Osteoblast (primary cell): ENCODE measurements at regions not wholly inside any gene's neighbourhood (a gene's known extent, or its start where the extent isn't known, plus 50 kb on each side); places are given as distances from the start of the nearest gene placed in this dataset.
"Not testable (repeated sequence)": the region's sequence is repeated elsewhere in the genome, so short reads cannot be mapped to it uniquely, and the experiment has no call there.

Source experiments
- DNase-seq: peaks from one replicate; pipeline ENCODE4 v3.0.0; 2011; ENCODE audit warnings: low spot score, mixed read lengths; ENCODE audit not compliant: insufficient read length; ENCODE audit errors: missing footprints
- H2AFZ ChIP-seq: 2 replicates; pipeline ENCODE4 v1.6.0; 2011; ENCODE audit warnings: mild to moderate bottlenecking, low read length
- H3K27ac ChIP-seq: 2 replicates; pipeline ENCODE4 v1.5.1; 2011; ENCODE audit warnings: mild to moderate bottlenecking, low read depth, low read length, moderate library complexity
- H3K27me3 ChIP-seq: 2 replicates; pipeline ENCODE4 v1.6.0; 2012; ENCODE audit warnings: mild to moderate bottlenecking, control low read depth, inconsistent platforms, low read length, moderate library complexity; ENCODE audit not compliant: insufficient read depth
- H3K36me3 ChIP-seq: 2 replicates; pipeline ENCODE4 v1.5.1; 2011; ENCODE audit warnings: mild to moderate bottlenecking, low read length, control low read depth, moderate library complexity; ENCODE audit not compliant: insufficient read depth
- H3K4me1 ChIP-seq: 2 replicates; pipeline ENCODE4 v1.5.1; 2011; ENCODE audit warnings: mild to moderate bottlenecking, low read length, control low read depth, moderate library complexity; ENCODE audit not compliant: insufficient read depth
- H3K4me2 ChIP-seq: 2 replicates; pipeline ENCODE4 v1.6.0; 2011; ENCODE audit warnings: mild to moderate bottlenecking, low read length; ENCODE audit not compliant: insufficient read depth
- H3K4me3 ChIP-seq: fragments of 200-600 bp; sonication (generic); 3 replicates; pipeline ENCODE4 v1.5.1; 2012; ENCODE audit warnings: mild to moderate bottlenecking, low read length, inconsistent platforms; ENCODE audit not compliant: insufficient read depth
- H3K79me2 ChIP-seq: 2 replicates; pipeline ENCODE4 v1.6.0; 2012; ENCODE audit warnings: mild to moderate bottlenecking, low read length, control low read depth, inconsistent platforms; ENCODE audit not compliant: insufficient read depth
- H3K9me3 ChIP-seq: 2 replicates; pipeline ENCODE4 v1.5.1; 2011; ENCODE audit warnings: low read depth, low read length, control low read depth
- H4K20me1 ChIP-seq: 2 replicates; pipeline ENCODE4 v1.6.0; 2012; ENCODE audit warnings: mild to moderate bottlenecking, low read length, control low read depth; ENCODE audit not compliant: insufficient read depth
- TF ChIP-seq, protein P1 (sequence below): IDR thresholded peaks from 2 replicates; pipeline ENCODE4 v1.5.1; 2011; ENCODE audit warnings: mild to moderate bottlenecking, low read depth, low read length, moderate library complexity; ENCODE audit errors: extremely low read depth

DNA sequence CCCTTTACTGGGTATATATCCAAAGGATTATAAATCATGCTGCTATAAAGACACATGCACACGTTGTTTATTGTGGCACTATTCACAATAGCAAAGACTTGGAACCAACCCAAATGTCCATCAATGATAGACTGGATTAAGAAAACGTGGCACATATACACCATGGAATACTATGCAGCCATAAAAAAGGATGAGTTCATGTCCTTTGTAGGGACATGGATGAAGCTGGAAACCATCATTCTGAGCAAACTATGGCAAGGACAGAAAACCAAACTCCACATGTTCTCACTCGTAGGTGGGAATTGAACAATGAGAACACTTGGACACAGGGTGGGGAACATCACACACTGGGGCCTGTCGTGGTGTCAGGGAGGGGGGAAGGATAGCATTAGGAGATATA is 59.2 kb downstream of the CXorf49B start:
- H2AFZ ChIP-seq, H3K4me1 ChIP-seq, H3K9me3 ChIP-seq, H3K4me3 ChIP-seq, DNase-seq, H3K79me2 ChIP-seq, H3K36me3 ChIP-seq, H4K20me1 ChIP-seq, H3K4me2 ChIP-seq, H3K27me3 ChIP-seq, H3K27ac ChIP-seq: not testable (repeated sequence)

DNA sequence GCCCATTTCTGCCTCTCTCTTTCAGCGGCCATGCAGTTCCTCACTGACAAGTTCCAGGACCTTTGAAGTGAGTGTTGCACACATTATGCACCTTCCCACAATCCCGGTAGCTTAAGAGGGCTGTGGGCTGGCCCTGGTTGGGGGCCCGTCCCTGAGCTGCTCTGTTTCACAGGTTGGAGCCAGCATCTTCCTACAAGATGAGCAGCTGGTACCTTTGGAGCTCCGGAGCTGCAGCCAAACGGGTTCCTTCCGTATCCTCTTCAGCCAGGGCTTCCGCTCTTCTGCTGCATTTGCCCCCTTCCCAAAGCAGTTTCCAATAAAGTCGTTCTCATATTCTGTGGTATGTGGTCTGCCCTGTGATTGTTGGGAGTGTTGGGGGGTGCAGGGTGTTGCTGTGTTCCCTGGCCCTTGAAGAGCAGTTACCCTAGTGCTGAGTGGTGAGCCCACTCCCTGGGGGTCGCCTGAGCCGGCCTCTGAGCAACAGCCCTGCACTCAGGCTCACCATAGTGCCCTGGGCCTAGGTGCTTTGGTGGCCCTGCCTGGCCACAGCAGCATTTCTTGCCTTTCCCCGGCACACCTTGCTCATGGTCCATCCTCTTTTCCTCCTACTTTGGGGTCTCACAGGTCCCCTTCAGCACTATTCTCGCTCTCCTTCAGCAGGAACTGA is 60.4 kb downstream of the CXorf49B start:
- no peaks in the 10 kb centered on the region for H3K9me3 ChIP-seq
- peaks cover 9% of the 10 kb centered on the region for H3K27me3 ChIP-seq
- H2AFZ ChIP-seq: no peak overlapping the region
- no peak overlapping the region for H3K4me3 ChIP-seq
- H3K27ac ChIP-seq: no peak overlapping the region
- no peak overlapping the region for H3K4me2 ChIP-seq
- no peak for DNase-seq
- TF ChIP-seq, protein P1, sequence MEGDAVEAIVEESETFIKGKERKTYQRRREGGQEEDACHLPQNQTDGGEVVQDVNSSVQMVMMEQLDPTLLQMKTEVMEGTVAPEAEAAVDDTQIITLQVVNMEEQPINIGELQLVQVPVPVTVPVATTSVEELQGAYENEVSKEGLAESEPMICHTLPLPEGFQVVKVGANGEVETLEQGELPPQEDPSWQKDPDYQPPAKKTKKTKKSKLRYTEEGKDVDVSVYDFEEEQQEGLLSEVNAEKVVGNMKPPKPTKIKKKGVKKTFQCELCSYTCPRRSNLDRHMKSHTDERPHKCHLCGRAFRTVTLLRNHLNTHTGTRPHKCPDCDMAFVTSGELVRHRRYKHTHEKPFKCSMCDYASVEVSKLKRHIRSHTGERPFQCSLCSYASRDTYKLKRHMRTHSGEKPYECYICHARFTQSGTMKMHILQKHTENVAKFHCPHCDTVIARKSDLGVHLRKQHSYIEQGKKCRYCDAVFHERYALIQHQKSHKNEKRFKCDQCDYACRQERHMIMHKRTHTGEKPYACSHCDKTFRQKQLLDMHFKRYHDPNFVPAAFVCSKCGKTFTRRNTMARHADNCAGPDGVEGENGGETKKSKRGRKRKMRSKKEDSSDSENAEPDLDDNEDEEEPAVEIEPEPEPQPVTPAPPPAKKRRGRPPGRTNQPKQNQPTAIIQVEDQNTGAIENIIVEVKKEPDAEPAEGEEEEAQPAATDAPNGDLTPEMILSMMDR: no peak
- H3K79me2 ChIP-seq: no peaks in the 10 kb centered on the region
- H3K36me3 ChIP-seq: no peaks in the 10 kb centered on the region
- no peaks in the 10 kb centered on the region for H4K20me1 ChIP-seq
- H3K4me1 ChIP-seq: no peaks in the 10 kb centered on the region

DNA sequence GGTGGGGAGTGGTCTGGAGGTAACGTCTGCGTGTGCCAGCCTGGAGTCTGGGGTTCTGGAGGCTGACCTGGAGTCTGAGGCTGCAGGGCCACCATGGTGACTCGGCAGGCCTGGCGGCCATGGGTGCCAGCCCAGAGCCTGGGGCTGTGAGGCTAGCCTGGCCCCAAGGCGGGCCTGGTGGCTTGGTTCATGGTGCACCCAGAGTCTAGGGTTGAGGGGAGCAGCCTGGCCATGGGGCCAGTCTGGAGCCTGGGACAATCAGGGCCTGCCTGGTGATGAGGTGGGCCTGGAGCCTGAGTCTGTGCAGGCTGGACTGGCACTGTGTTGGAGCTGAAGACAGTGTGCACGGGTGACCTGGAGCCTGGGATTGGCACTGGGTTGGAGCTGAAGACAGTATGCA is 64.9 kb downstream of the CXorf49B start:
- DNase-seq: peak; percentile 10
- no peak overlapping the region for H3K27ac ChIP-seq
- H3K4me3 ChIP-seq: no peak overlapping the region
- no peaks in the 10 kb centered on the region for H3K4me1 ChIP-seq
- no peak overlapping the region for H2AFZ ChIP-seq
- TF ChIP-seq, protein P1: no peak
- no peaks in the 10 kb centered on the region for H4K20me1 ChIP-seq
- H3K79me2 ChIP-seq: no peaks in the 10 kb centered on the region
- peaks cover 13% of the 10 kb centered on the region for H3K27me3 ChIP-seq
- H3K9me3 ChIP-seq: no peaks in the 10 kb centered on the region
- no peak overlapping the region for H3K4me2 ChIP-seq
- H3K36me3 ChIP-seq: no peaks in the 10 kb centered on the region

DNA sequence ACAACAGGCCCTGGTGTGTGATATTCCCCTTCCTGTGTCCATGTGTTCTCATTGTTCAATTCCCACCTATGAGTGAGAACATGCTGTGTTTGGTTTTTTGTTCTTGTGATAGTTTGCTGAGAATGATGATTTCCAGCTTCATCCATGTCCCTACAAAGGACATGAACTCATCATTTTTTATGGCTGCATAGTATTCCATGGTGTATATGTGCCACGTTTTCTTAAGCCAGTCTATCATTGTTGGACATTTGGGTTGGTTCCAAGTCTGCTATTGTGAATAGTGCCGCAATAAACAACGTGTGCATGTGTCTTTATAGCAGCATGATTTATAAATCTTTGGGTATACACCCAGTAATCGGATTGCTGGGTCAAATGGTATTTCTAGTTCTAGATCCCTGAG is 72.6 kb upstream of the NHSL2 start:
- not testable (repeated sequence) for H3K27me3 ChIP-seq, H2AFZ ChIP-seq, H3K4me2 ChIP-seq, H3K4me3 ChIP-seq, H3K36me3 ChIP-seq, H3K79me2 ChIP-seq, H3K4me1 ChIP-seq, H3K9me3 ChIP-seq, H4K20me1 ChIP-seq, DNase-seq, H3K27ac ChIP-seq

DNA sequence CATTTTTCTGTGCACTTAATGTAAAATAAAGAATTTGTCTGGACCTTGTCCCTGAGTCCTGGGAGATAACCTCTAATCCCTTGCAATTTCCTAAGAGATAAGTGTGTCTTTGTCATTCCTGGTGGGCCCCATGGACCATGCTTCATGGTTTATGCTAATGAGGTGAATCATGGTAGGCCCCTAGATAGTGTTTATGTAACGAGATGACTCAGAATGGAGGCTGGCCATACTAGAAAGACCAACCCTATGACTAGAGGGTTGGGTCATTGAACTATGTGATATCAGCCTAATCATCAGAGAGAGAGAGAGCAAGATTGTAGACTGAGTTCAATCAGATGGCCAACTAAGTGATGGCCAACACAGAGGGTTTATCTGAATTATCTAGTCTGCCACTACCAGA is 64.2 kb upstream of the NHSL2 start:
- TF ChIP-seq, protein P1: no peak
- H3K4me3 ChIP-seq: no peak overlapping the region
- H3K4me1 ChIP-seq: no peaks in the 10 kb centered on the region
- no peak overlapping the region for H3K27ac ChIP-seq
- H3K36me3 ChIP-seq: no peaks in the 10 kb centered on the region
- H3K9me3 ChIP-seq: no peaks in the 10 kb centered on the region
- H4K20me1 ChIP-seq: no peaks in the 10 kb centered on the region
- no peak overlapping the region for H3K4me2 ChIP-seq
- H3K79me2 ChIP-seq: no peaks in the 10 kb centered on the region
- DNase-seq: no peak
- peaks cover 28% of the 10 kb centered on the region for H3K27me3 ChIP-seq
- H2AFZ ChIP-seq: no peak overlapping the region
